GM21619 (cell line): ENCODE measurements at regions not wholly inside any gene's neighbourhood (a gene's known extent, or its start where the extent isn't known, plus 50 kb on each side); places are given as distances from the start of the nearest gene placed in this dataset.
"Not testable (repeated sequence)": the region's sequence is repeated elsewhere in the genome, so short reads cannot be mapped to it uniquely, and the experiment has no call there.

Source experiments
- ATAC-seq: cut with Tn5 transposase; IDR thresholded peaks from one replicate; pipeline ENCODE4 v1.9.1; 2021; ENCODE audit not compliant: unreplicated experiment

DNA sequence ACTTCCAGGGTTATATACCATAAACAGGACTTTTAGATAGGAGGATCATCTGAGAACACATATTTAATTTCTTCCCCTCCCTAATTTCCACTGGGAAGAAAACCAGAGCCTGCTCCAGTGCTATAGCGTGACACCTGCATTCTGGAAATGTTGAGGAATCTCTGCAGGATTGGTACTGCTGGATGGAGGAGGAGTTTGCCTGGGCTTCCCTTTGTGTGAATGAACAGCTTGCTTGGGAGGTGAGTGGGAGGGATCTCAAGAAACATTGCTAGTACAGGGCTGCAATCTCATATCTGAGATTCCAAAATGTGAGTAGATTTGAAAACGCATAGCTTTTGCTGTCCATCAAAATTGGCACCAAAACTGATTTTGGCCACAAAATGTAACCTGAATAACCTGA is 295.9 kb upstream of the RGMA start:
- ATAC-seq = no peak

DNA sequence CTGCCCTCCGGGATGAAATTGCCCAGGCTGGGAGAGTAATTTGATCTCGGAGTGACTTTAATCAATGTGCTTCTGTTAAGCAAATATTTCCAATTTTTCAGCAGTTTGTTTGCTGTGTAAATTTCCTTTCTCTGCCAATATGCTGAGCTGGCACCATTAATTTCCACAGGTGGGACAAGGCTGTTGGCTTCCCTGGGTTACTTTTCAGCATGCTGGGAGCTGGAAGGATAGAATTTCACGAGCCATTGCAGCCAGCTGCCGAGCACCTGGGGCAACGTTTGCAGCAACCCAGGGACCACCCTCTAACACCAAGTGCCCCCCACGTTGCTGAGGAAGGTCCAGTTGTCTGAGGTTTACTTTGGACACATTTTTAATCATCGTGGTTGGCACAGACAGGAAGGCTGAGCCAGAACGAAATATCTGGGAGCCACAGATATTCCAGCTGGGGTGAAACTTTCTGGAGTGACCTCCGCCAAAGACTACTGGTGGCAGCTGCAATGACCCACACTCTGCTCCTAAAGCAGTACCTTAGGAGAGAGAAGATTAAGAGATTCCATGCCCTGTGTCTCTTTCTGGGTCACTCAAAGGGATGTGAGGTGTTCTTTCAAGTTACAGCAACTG is 293.3 kb upstream of the RGMA start:
- no peak for ATAC-seq

DNA sequence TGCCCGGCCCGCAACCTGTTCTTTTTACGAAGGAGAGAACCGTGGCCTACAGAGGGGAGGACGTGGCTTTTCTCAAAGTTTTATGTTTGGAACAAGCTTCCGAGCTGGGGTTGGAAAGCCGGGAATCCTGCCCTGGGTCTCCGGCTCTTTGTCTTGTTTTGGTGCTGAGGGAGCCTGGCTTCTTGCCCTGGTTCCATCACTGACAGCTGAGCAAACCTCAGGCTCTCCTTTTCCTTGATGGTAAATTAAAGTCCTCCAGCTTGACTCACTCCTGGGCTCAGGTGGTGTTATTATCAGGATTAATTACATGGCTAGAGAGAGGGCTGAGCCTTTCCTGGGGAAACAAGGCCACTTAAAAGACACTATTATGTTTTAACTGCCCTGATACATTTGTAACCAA is 289.5 kb upstream of the RGMA start:
- no peak for ATAC-seq

DNA sequence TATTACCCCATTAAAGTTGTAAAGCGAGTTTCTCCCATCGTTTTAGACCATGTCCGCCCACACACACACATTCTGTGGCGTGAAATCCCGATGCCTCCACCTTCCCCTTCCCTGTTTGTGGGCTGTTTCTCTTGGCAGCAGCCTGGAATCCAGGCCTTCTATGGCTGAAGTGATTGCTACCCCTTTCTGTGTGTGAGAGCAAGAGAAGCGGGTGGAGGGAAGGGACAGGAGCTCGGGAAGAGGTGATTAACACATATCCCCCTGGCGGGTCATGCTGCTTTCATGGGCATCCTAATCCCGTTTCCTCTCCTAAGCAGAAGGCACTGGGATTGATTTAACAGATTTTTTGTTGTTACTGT is 283.8 kb upstream of the RGMA start:
- no peak for ATAC-seq

DNA sequence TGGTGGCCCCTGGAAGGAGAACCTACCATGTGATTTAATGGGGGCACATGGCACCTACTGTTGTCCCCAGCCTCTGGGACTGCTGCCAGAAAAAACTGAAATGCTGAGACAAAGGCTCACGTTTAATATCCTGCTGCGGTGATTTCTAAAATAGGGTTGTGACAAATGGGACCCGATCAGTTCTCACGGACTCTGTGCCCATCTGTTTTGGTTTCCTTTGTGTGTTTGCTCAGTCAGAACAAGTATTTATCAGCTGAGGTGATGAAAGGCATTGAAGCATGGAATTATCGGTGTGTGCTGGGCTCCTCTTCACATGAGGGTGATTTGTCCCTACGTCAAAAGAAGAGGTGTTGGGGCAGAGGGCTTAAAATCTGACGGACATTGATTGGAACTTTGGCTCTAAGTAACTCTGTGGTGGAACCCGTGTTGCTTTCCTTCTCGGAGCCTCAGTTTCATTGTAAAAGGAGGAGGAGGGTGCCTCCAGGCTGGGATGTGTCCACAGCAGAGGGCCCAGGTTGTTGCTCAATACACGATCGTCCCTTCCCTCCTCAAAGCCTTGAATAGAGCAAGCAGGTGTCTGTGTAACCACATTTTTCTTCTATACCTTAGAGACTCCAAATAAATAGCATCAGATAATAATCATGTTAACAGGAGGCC is 283.3 kb upstream of the RGMA start:
- ATAC-seq = no peak

DNA sequence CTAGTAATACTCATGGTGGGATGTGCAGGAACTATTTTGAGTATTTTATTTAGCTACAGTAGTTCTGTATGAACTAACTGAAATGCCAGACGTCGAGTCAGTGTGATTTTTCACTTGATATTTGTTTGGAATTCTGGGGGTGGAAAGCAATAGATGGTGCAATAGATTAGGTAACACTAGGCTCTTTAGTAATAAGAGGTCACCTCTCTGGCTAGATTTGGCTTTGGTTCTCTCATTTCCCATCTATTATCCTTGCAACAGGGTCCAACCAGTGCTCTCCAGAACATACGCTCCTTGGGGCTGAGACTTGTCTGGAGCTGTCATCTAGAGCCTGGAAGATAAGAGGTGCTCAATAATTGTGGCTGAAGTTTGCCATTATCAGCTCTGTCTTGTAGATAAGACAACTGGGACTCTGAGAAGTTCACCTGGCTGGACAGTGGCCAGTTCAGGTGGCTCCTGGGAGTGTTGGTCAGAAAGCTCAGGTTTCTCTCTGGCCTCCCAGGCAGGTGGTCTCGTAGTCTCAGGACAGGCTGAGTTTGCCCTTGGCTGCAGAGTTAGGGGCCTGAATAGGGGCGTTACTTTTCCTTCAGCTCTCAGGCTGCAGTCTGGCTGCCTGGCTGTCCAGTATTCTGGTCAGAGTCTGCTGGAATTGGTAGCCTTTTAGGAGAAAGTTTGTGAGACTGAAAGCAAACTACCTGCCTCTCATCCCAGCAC is 277.5 kb upstream of the RGMA start:
- ATAC-seq = no peak

DNA sequence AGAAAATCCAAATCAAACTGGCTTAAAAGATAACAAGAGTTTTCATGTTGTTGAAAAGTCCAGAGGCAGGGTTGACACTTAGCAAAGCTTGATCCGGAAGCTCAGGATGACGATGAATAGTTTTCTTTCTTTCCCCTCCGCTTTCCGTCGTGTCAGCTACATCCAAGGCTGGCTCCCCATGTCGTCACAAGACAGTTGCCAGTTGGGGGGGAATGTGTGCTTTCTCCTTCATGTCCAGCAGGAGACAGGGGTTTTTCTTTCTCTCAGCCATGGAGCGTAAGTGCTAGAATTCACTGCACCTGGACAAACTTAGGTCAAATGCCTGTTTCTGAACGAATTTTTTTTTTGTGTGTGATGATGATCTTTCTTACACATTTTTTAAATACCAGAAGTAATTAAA is 273.8 kb upstream of the RGMA start:
- ATAC-seq = no peak

DNA sequence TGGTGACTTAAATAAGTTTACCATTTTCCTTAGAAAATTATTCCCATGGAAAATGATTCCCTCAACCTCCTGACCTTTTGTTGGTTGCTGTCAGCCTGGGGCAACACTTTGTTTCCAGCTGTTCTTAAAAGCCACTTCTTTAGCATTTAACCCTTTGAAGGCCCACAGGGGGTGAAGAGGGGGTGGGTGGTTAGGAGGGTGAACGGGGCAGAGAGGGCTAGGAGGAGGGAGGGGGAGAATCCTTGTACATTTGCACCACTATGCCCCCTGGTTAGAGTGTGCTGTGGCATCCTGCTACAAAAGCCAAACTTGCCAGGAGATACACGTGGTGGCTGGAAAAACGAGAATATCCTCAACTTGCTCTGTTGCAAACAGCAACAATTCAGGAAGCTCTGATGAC is 273.2 kb upstream of the RGMA start:
- no peak for ATAC-seq

DNA sequence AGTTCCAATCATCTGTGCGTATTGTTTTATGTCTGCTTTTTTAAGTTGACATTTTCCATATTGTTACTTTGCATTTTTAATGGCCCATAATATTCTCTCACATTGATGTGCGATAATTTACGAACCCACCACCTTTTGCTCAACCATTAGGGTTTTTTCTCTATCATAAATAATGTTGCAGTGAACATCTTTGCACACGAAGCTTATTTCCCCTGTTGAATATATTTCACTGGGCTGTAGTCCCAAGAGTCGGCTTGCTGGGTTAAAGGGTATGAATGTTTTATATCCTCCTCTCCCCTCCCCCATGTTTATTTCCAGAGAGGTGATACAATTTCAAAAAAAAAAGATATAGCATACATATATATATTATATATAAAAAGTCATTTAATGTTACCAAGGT is 272.7 kb upstream of the RGMA start:
- ATAC-seq = no peak

DNA sequence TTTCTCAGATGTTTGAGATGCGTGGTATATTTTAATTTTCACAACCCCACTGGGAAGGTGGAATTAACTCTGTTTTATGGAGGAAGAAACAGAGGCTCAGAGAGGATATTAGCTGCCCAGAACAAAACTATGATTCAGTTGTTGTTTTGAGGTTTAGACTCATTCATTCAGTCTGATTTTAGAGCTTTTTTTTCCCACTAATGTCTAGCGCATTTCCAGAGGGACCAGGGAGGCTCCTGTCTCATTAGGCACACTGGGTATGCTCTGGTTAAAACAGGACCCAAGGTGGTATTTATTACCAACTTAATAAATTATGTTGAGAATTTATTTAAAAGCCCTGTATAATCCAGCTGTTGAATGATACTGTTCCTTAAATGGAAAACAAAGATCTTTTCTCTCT is 272.0 kb upstream of the RGMA start:
- no peak for ATAC-seq

DNA sequence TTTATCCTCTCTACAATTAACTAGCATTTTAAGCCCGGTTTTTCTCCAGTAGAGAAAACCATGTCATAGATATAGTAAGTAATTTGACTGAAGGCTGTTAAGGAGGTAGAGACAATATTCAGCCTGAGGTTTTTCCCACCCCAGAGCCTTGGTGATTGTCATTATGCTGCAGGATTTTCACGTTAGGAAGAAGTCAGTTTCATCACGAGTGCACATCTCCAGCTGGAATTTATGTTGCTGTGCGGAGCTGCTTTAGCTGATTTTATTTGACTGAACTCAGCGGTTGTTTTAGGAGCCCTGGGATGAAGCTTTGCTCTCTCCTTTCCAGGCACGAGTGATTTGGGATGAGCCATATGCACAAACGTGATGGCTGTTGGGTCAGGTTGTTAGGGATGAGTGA is 271.3 kb upstream of the RGMA start:
- no peak for ATAC-seq

DNA sequence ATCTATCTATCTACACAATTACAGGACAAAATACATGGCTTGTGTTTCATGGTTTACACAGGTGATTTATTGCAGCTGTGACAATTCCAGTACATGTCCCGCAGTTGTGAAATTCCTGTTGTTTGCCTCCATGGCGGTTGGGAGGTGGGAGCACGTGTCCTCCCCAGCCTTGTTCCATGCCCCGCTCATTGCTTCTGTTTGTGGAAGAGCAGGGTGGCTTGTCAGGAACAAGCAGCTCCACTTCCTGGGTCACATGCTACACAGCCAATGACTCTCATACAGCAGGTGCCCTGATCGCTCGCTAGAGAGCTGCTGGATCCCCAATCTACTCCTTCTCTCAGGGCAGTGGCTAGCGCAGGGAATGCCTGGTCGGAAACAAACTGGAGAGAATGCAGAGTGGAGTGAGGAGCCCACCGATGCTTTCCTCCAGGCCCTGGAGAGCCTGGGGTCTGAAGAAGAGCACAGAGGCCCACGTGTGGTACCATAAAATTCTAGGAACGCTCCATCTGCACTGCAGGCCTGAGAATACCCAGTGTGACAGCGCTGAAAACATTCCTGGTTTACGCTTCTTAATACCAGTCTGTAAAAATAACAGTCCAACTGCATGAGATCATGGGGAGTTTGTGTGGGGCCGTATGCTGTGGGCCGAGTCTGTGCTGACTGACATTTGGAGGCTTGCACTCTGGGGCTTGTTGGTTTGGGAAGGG is 270.6 kb upstream of the RGMA start:
- ATAC-seq = no peak

DNA sequence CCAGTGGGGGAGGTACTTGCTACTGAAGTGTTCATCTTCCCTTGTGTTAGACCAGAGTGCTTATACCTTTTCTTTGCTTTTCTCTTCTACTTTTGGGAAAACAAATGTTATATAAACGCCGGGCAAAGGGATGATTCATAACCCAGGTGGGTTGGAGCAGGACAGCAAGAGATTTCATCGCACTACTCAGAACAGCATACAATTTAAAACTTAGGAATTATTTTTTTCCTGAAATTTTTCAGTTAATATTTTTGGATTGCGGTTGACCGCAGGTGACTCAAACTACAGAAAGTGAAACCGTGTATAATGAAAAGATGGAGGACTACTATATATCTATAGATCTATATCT is 270.0 kb upstream of the RGMA start:
- no peak for ATAC-seq

DNA sequence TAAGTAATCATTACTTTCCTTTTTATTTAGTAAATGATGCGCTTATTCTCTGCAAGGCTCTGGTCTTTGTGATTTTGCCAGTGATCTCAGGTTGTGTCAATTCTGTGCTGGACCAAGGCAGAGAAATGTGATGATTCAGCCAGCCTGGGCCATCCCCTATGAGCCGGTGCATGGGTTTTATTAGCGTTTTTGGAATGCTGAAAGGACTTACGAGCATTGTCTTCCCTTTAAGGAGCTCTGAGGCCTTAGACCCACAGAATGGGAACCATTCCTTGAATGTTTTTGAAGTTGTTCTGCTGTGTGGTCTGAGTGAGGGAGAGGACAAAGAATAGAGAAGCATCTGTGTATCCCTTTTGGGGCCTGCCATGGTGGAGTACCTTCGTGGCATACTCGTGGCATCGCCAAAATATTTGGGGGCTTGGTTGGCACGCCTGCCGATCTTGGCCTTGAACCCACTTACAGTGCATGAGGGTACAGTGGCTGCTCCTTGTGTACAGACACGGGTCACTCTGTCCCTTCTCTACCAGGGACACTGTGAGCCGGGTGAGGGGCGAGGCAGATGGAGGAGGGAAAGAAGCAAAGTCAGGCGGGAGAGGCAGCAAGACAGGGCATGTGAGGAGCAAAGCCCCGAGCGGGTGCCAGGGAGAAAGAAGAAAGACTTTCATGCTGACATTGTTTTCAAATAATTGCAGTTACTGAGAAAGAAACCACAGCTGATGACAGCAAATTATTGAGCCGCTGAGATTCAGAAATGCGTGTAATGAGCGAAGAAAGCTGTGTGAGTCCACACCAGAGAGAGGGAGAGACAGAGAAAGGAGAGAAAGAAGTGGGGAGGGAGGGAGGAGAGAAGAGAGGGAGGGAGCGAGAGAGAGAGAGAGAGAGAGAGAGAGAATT is 269.4 kb upstream of the RGMA start:
- no peak for ATAC-seq

DNA sequence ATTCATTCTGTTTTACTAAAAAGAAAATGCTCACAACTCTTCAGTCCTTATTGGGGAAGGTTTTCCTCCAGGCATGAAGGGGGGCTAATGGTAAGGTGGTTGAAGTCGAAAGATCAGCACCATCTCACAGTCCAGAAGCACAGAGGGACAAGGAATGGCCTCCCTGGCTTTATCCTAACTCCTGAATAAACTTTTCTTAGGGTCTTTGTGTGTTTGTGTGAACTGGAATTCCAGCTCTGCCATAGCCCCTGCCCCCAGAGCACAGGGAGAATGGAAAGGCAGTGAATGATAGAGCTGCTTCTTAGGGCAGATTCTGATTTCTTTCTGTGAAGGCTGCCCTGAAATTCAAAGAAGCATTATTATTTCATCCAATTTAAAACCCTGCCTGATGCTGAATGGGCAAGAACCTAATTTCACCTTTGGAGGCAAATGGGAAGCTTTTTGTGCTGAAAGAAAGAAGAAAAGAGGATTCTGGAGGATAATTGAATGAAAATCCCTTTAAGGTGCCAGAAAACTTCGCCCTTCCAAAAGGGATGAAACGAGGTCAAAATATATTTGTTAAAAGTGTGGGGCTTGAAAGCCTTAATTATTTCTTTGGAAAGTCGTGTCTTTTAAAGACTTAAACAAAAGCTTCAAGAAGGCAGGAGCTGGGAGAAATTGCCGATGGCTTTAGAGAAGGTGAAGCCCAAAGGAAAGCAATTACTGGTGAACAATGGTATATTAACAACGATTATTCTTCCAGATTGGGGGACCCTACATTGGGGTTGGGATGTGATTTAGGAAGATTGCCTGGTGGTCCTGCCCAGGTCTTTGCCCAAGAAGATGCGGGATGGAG is 259.9 kb upstream of the RGMA start:
- no peak for ATAC-seq

DNA sequence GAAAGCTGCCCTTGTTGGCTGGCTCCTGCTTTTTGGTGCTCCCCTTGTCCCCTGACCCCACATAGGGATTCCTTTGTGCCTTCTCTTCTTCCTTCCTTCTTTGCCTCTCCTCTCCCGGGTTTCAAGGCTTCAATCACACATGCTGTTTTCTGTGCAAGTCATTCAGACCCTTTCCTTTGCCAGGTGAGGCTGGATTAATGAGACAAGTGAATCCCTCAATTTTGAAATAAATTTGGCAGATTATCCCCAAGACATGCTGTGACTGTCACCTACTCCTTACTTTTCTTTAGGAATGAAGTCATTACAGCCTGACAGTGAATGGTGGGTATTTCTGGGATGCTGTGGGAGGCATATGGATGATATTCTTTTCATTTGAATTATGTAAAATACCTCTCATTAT is 259.0 kb upstream of the RGMA start:
- ATAC-seq = no peak

DNA sequence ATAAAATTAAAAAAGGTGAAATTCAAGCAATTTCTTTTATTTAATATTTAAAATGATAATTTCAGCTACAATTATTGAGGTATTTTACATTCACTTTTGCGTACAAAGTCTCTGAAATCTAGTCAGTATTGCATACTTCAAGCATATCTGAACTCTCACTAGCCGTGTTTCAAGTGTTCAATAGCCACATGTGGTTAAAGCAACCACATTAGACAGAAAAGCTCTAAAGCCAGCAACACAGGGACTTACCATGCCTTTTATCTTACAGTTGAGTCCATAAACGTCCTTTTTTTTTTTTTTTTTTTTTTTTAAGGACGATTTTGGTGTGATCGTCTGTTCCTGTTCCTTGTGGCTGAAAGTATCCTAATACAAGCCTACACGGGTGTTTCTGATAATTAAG is 257.0 kb upstream of the RGMA start:
- no peak for ATAC-seq

DNA sequence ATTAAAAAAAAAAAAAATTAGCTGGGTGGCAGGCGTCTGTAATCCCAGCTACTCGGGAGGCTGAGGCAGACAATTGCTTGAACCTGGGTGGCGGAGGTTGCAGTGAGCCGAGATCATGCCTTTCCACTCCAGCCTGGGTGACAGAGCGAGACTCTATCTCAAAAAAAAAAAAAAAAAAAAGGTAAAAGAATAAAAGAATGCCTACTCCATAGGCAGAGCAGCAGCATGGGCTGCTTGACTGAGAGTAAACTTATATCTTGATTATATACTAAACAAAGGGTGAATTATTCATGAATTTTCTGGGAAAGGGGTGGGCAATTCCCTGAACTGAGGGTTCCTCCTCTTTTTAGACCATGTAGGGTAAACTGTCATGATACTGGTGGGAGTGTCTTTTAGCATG is 254.4 kb upstream of the RGMA start:
- not testable (repeated sequence) for ATAC-seq

DNA sequence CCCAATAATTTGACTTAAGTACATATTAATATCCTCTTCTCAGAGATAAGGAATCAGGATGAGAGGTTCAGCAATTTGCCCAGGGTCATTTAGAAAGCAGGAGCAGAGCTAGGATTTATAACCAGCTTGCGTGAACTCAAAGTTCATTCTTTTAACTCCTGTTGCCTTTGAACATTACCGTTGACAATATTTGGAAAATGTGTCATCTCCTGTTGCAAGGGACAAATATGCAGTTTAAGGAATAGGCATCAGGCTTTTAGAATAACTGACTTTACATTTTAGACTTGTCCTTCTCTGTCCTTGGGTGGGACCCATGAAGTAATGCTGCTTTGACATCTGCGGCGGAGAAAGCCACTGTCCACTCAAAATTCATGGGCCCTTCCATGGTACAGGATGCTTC is 252.2 kb upstream of the RGMA start:
- no peak for ATAC-seq

DNA sequence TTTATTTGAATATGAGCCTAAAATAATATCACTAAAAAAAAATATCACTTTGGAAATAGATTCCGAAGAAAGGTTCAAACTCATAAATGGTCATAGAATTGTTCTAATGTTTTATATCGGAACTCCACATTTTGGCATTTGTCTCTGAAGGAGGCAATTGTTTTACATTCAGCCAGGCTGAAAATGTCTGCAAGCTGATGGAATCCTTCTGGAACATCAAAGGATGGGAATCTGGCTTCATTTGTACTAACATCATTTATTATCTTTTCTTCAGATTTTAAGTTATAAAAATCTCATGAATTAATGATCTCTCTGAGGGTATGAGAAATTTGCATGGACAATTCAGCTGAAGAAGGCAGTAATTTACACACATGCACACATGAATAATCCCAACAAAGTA is 251.4 kb upstream of the RGMA start:
- ATAC-seq = no peak
